ENCODE measurements at regions not wholly inside any gene's neighbourhood (a gene's known extent, or its start where the extent isn't known, plus 50 kb on each side); places are given as distances from the start of the nearest gene placed in this dataset.

GRCh38 chr1:228824366-228824765 lies 89.1 kb downstream of the RHOU start:
- TF ChIP-seq, protein P1, sequence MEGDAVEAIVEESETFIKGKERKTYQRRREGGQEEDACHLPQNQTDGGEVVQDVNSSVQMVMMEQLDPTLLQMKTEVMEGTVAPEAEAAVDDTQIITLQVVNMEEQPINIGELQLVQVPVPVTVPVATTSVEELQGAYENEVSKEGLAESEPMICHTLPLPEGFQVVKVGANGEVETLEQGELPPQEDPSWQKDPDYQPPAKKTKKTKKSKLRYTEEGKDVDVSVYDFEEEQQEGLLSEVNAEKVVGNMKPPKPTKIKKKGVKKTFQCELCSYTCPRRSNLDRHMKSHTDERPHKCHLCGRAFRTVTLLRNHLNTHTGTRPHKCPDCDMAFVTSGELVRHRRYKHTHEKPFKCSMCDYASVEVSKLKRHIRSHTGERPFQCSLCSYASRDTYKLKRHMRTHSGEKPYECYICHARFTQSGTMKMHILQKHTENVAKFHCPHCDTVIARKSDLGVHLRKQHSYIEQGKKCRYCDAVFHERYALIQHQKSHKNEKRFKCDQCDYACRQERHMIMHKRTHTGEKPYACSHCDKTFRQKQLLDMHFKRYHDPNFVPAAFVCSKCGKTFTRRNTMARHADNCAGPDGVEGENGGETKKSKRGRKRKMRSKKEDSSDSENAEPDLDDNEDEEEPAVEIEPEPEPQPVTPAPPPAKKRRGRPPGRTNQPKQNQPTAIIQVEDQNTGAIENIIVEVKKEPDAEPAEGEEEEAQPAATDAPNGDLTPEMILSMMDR (conservative IDR thresholded peaks at IDR 0.05) = no peak
- TF ChIP-seq ZFX (IDR thresholded peaks at IDR 0.05) = no peak

All from C4-2B (cell line).